Upper lobe of left lung (tissue), 6 donors: ENCODE measurements at regions not wholly inside any gene's neighbourhood (a gene's known extent, or its start where the extent isn't known, plus 50 kb on each side); places are given as distances from the start of the nearest gene placed in this dataset.
"Not testable (repeated sequence)": the region's sequence is repeated elsewhere in the genome, so short reads cannot be mapped to it uniquely, and the experiment has no call there.

Experiments used
- ATAC-seq, 2 donors: fragments of 200-7000 bp; cut with Tn5 transposase; one replicate each; pipeline ENCODE4 v1.9.1; 2022; ENCODE audit warnings: mild to moderate bottlenecking in 2 of 2, moderate library complexity in 2 of 2; ENCODE audit not compliant: low FRiP score in 2 of 2
- DNase-seq, 2 donors: peaks; one replicate each; pipeline ENCODE4 v3.0.0-alpha.2; 2019 to 2020
- H3K27ac ChIP-seq, 4 donors: fragments of 200-600 bp; sonication (generic); one replicate each; pipeline ENCODE4 v1.5.1; 2016 to 2019
- H3K27me3 ChIP-seq, 4 donors: fragments of 200-600 bp; sonication (generic); one replicate each; pipeline ENCODE4 v1.5.1; 2017 to 2019
- H3K36me3 ChIP-seq, 4 donors: fragments of 200-600 bp; sonication (generic); one replicate each; pipeline ENCODE4 v1.5.1; 2016 to 2019
- H3K4me1 ChIP-seq, 4 donors: fragments of 200-600 bp; sonication (generic); one replicate each; pipeline ENCODE4 v1.5.1; 2018 to 2019
- H3K4me3 ChIP-seq, 4 donors: fragments of 200-600 bp; sonication (generic); one replicate each; pipeline ENCODE4 v1.5.1; 2017 to 2019; ENCODE audit warnings: mild to moderate bottlenecking in 2 of 4, moderate library complexity in 1 of 4
- H3K9me3 ChIP-seq, 4 donors: fragments of 200-600 bp; sonication (generic); one replicate each; pipeline ENCODE4 v1.5.1; 2018 to 2019
- CTCF ChIP-seq, 6 experiments: fragments of 450-650 bp in 4 of 6; fragments of 200-600 bp in 2 of 6; sonication (generic) in 2 of 6; IDR thresholded peaks; one replicate each; pipeline ENCODE4 v1.5.1; 2016 to 2019; ENCODE audit warnings: antibody characterized with exemption in 6 of 6
- EP300 ChIP-seq, 4 donors: sonication (generic); formaldehyde crosslinking; IDR thresholded peaks; one replicate each; pipeline ENCODE4 v1.5.1; 2017; ENCODE audit warnings: antibody characterized with exemption in 4 of 4, control low read depth in 2 of 4
- POLR2A ChIP-seq, 4 donors: fragments of 450-650 bp; IDR thresholded peaks; one replicate each; pipeline ENCODE4 v1.5.1; 2016 to 2017; ENCODE audit warnings: antibody characterized with exemption in 4 of 4, mild to moderate bottlenecking in 2 of 4
- POLR2AphosphoS5 ChIP-seq, 2 donors: sonication (generic); formaldehyde crosslinking; IDR thresholded peaks; one replicate each; pipeline ENCODE4 v1.5.1; 2017; ENCODE audit warnings: antibody characterized with exemption in 2 of 2
- WGBS, 2 donors: methylation state at CpG; one replicate each; pipeline ENCODE4 v1.1.5; 2017 to 2018; 5-methylcytosine and 5-hydroxymethylcytosine counted together
- donor health status: DM: no; HTN: no; CAD: no; lungs with moderate emphysema.
- donor health status: DM: no; HTN: yes; CAD: no; lungs with severe emphysema.

- peak; percentile 52 to 73 for DNase-seq
- Histone ChIP-seq H3K27me3 (no peaks in the 10 kb centered on the region), H3K27ac (peak overlapping the region; percentile 48 to 67 (median 54)), H3K4me3 (no peak overlapping the region), H3K4me1 (peaks cover 9 to 19% (median 17%) of the 10 kb centered on the region in 4 donors), H3K9me3 (no peaks in the 10 kb centered on the region), H3K36me3 (no peaks in the 10 kb centered on the region)
- WGBS, 2 donors = 69 to 74% methylated on average over 8 to 13 of the region's 13 CpGs
- TF ChIP-seq POLR2AphosphoS5 (IDR thresholded peaks at IDR 0.05) = peak in 1 of 2 donors; percentile 54
- TF ChIP-seq EP300 (IDR thresholded peaks at IDR 0.05) = no peak
- peak in 1 of 4 donors; percentile 21 for TF ChIP-seq POLR2A (IDR thresholded peaks at IDR 0.05)
- TF ChIP-seq CTCF (IDR thresholded peaks at IDR 0.05) = no peak
- ATAC-seq = peak; percentile 54 to 91
Measured at GRCh38 chr1:203408486-203409481, 57.9 kb upstream of the FMOD start.

- H3K4me1 ChIP-seq = peaks cover 9 to 19% (median 17%) of the 10 kb centered on the region in 4 donors
- no peak overlapping the region for H3K4me3 ChIP-seq
- H3K27ac ChIP-seq = peak overlapping the region in 2 of 4 donors; percentile 61 to 67
- 26 to 28% methylated on average over 7 of the region's 7 CpGs for WGBS, 2 donors
- peak in 1 of 2 donors; percentile 19 for ATAC-seq
- H3K9me3 ChIP-seq = no peaks in the 10 kb centered on the region
- no peaks in the 10 kb centered on the region for H3K27me3 ChIP-seq
- no peaks in the 10 kb centered on the region for H3K36me3 ChIP-seq
- no peak for TF ChIP-seq POLR2AphosphoS5 (IDR thresholded peaks at IDR 0.05)
- DNase-seq = no peak
Measured at GRCh38 chr1:203410182-203410900, 59.4 kb upstream of the FMOD start.

- not testable (repeated sequence) for H3K36me3 ChIP-seq, H3K27ac ChIP-seq, H3K27me3 ChIP-seq, H3K4me3 ChIP-seq, H3K9me3 ChIP-seq, ATAC-seq
- DNase-seq = peak in 1 of 2 donors; percentile 39
- H3K4me1 ChIP-seq = peaks cover 9 to 19% (median 12%) of the 10 kb centered on the region in 4 donors
- WGBS, 2 donors = 71 to 87% methylated on average over 7 to 9 of the region's 9 CpGs
Measured at GRCh38 chr1:203411431-203411830, 60.5 kb upstream of the FMOD start.

- Histone ChIP-seq H3K9me3 (no peaks in the 10 kb centered on the region), H3K4me1 (no peaks in the 10 kb centered on the region), H3K4me3 (no peak overlapping the region), H3K27me3 (no peaks in the 10 kb centered on the region), H3K27ac (no peak overlapping the region), H3K36me3 (no peaks in the 10 kb centered on the region)
- no peak for TF ChIP-seq EP300 (IDR thresholded peaks at IDR 0.05)
- TF ChIP-seq POLR2A (IDR thresholded peaks at IDR 0.05) = no peak
- no peak for TF ChIP-seq CTCF (IDR thresholded peaks at IDR 0.05)
- TF ChIP-seq POLR2AphosphoS5 (IDR thresholded peaks at IDR 0.05) = no peak
- ATAC-seq = no peak
- DNase-seq = no peak
Measured at GRCh38 chr1:203419558-203419957, 56.0 kb upstream of the PRELP start.

- 57 to 62% methylated on average over 1 of the region's 1 CpG for WGBS, 2 donors
- TF ChIP-seq POLR2AphosphoS5 (IDR thresholded peaks at IDR 0.05) (no peak), EP300 (IDR thresholded peaks at IDR 0.05) (no peak), CTCF (IDR thresholded peaks at IDR 0.05) (no peak), POLR2A (IDR thresholded peaks at IDR 0.05) (no peak)
- Histone ChIP-seq H3K4me1 (no peaks in the 10 kb centered on the region), H3K27me3 (no peaks in the 10 kb centered on the region), H3K27ac (no peak overlapping the region), H3K9me3 (no peaks in the 10 kb centered on the region), H3K36me3 (no peaks in the 10 kb centered on the region), H3K4me3 (no peak overlapping the region)
- no peak for ATAC-seq
- no peak for DNase-seq
Measured at GRCh38 chr1:203420263-203420662, 55.3 kb upstream of the PRELP start.
